OCI-LY1 (cell line): ENCODE measurements at regions not wholly inside any gene's neighbourhood (a gene's known extent, or its start where the extent isn't known, plus 50 kb on each side); places are given as distances from the start of the nearest gene placed in this dataset.

Experiments
- CTCF ChIP-seq: fragments of 200-600 bp; sonication (generic), shearing (Covaris generic); IDR thresholded peaks from 2 replicates; pipeline ENCODE4 v1.5.1; 2017; ENCODE audit warnings: mild to moderate bottlenecking, antibody characterized with exemption, low read length, moderate library complexity, mixed read lengths
- EZH2 ChIP-seq: fragments of 200-600 bp; sonication (generic), shearing (Covaris generic); IDR thresholded peaks from 2 replicates; pipeline ENCODE4 v1.8.0; 2017; ENCODE audit warnings: borderline replicate concordance, mixed run types, mild to moderate bottlenecking, antibody characterized with exemption, low read length, moderate library complexity, mixed read lengths

GRCh38 chr3:117998071-117998470 is 1036.6 kb downstream of the IGSF11 start:
- no peak for TF ChIP-seq CTCF
- no peak for TF ChIP-seq EZH2
